ENCODE measurements at regions not wholly inside any gene's neighbourhood (a gene's known extent, or its start where the extent isn't known, plus 50 kb on each side); places are given as distances from the start of the nearest gene placed in this dataset.

- Histone ChIP-seq H3K27ac (ENCODE audit: low read depth, low read length) (no peak overlapping the region), H4K20me1 (replicated peaks in 1 of 2; ENCODE audit: control insufficient read depth in 1 of 2, insufficient read depth in 2 of 2, low read length in 2 of 2) (no peaks in the 10 kb centered on the region), H2BK15ac (ENCODE audit: low read length) (no peak overlapping the region), H3K36me3 (ENCODE audit: control insufficient read depth in 2 of 4, insufficient read depth in 4 of 4, low read length in 3 of 4) (no peaks in the 10 kb centered on the region), H3K4me2 (ENCODE audit: insufficient read depth in 1 of 2, low read depth in 2 of 2, low read length in 2 of 2) (no peak overlapping the region), H3K56ac (replicated peaks; ENCODE audit: insufficient read length, low read depth, low read length) (no peak overlapping the region), H3K23ac (ENCODE audit: insufficient read length) (no peak overlapping the region), H3K79me1 (ENCODE audit: low read depth, low read length) (no peaks in the 10 kb centered on the region), H3K27me3 (replicated peaks in 1 of 4; ENCODE audit: control insufficient read depth in 3 of 4, extremely low read depth in 1 of 4, insufficient read depth in 3 of 4, low read length in 3 of 4) (no peaks in the 10 kb centered on the region), H4K91ac (replicated peaks; ENCODE audit: insufficient read length, low read length) (no peak overlapping the region), H2BK5ac (ENCODE audit: low read depth, low read length) (no peak overlapping the region), H3K23me2 (ENCODE audit: low read depth, low read length) (no peaks in the 10 kb centered on the region), H2BK20ac (ENCODE audit: low read length) (no peak overlapping the region), H3K79me2 (ENCODE audit: control insufficient read depth in 1 of 2, insufficient read depth in 2 of 2, low read length in 2 of 2) (no peaks in the 10 kb centered on the region), H2BK12ac (ENCODE audit: low read depth, low read length) (no peak overlapping the region), H4K8ac (ENCODE audit: extremely low read depth, insufficient read depth, low read length) (no peak overlapping the region), H2BK120ac (replicated peaks; ENCODE audit: low read depth, low read length) (no peak overlapping the region), H2AFZ (ENCODE audit: low read length) (no peak overlapping the region), H3K9ac (replicated peaks in 1 of 4; ENCODE audit: extremely low read depth in 1 of 4, low read depth in 3 of 4, low read length in 3 of 4) (no peak overlapping the region), H3K4me1 (replicated peaks in 1 of 4; ENCODE audit: control insufficient read depth in 3 of 4, insufficient read depth in 4 of 4, low read length in 3 of 4) (no peaks in the 10 kb centered on the region), H4K5ac (ENCODE audit: insufficient read length, low read depth, low read length) (no peak overlapping the region), H3K9me3 (ENCODE audit: insufficient read depth in 2 of 2, low read depth in 1 of 2, low read length in 1 of 2) (no peaks in the 10 kb centered on the region), H3K18ac (ENCODE audit: extremely low read depth, low read length) (no peak overlapping the region), H3K4me3 (ENCODE audit: extremely low read depth in 1 of 4, insufficient read depth in 2 of 4, low read depth in 3 of 4, low read length in 4 of 4) (no peak overlapping the region), H3K14ac (ENCODE audit: insufficient read length) (no peak overlapping the region), H3K4ac (replicated peaks; ENCODE audit: insufficient read length, low read depth, low read length) (no peak overlapping the region), H2AK5ac (ENCODE audit: low read depth, low read length) (no peak overlapping the region)
- 80% methylated on average over 2 of the region's 2 CpGs; no CpG with 5 or more reads in 1 of the 2 experiments for WGBS, 2 experiments (ENCODE audit: extremely low coverage in 1 of 2, insufficient coverage in 1 of 2, insufficient read length in 1 of 2, insufficient replicate concordance in 2 of 2, low coverage in 1 of 2, low lambda C conversion rate in 2 of 2, missing lambda C conversion rate in 1 of 2)
- CTCF ChIA-PET (ENCODE audit: partially characterized antibody), result interaction anchor here (2.2 kb wide), 1 partner anchor 20 kb away, joined by 7 read pairs; no protein-coding TSS in a partner anchor
- no peak for DNase-seq (ENCODE audit: low read depth in 1 of 2, low spot score in 2 of 2)
- POLR2A ChIA-PET (ENCODE audit: partially characterized antibody), result no interaction called here
- no peak for FAIRE-seq
- TF ChIP-seq RAD21 (IDR thresholded peaks at IDR 0.05 in 1 of 2, conservative IDR thresholded peaks at IDR 0.05 in 1 of 2; ENCODE audit: low read depth in 2 of 2, low read length in 2 of 2) (no peak), TBP (IDR thresholded peaks at IDR 0.05; ENCODE audit: low read depth, low read length) (no peak), RFX5 (IDR thresholded peaks at IDR 0.05; ENCODE audit: borderline replicate concordance, low read depth, low read length) (no peak), RXRA (IDR thresholded peaks at IDR 0.05; ENCODE audit: insufficient read depth, low read depth, low read length) (no peak), ZNF274 (IDR thresholded peaks at IDR 0.05; ENCODE audit: borderline replicate concordance, extremely low read depth, low read length) (no peak), CHD1 (IDR thresholded peaks at IDR 0.05; ENCODE audit: low read depth, low read length) (no peak), CBX8 (IDR thresholded peaks at IDR 0.05; ENCODE audit: borderline replicate concordance, low read depth, low read length) (no peak), SUZ12 (IDR thresholded peaks at IDR 0.05; ENCODE audit: low read length) (no peak), RBBP5 (IDR thresholded peaks at IDR 0.05; ENCODE audit: borderline replicate concordance, low read depth, low read length) (no peak)
Measured at GRCh38 chr2:142621287-142621686, 256.2 kb upstream of the KYNU start.

All from H1 (cell line).